Fibroblast of mammary gland (primary cell): ENCODE measurements at regions not wholly inside any gene's neighbourhood (a gene's known extent, or its start where the extent isn't known, plus 50 kb on each side); places are given as distances from the start of the nearest gene placed in this dataset.
A peak's percentile ranks its signal among the peaks of the same experiment; 100 is the strongest.

Experiments
- DNase-seq: peaks from one replicate; pipeline ENCODE4 v3.0.0-alpha.2; 2010; ENCODE audit warnings: low read depth
- H3K4me3 ChIP-seq: 2 replicates; pipeline ENCODE4 v1.5.1; 2011; ENCODE audit warnings: low read depth, mild to moderate bottlenecking, low read length, moderate library complexity; ENCODE audit not compliant: control insufficient read depth
- CTCF ChIP-seq: conservative IDR thresholded peaks from 2 replicates; pipeline ENCODE4 v1.5.1; 2011; ENCODE audit warnings: low read depth, low read length, inconsistent platforms; ENCODE audit not compliant: control insufficient read depth, insufficient read depth

DNA sequence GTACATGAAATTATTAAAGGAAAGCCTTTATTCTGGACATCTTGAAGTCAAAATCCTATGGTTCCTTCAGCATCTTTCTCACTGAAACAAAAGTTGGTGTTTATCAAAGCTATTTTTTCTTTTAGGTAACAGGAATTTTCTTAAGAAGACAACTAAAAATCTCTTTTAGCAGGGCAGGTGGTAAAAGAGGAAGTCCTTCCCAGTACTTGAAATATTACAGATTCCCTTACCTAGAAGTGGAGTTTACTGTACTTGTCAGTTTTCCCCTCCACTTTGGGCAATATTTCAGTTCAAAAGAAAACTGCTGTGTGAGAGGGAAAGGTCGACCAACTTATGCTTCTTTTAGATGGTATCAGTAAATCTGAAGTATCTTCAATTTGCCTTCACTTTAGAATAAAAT is 64.3 kb upstream of the TDRD3 start:
- DNase-seq = no peak
- H3K4me3 ChIP-seq = no peak overlapping the region
- TF ChIP-seq CTCF = no peak

- no peak for TF ChIP-seq CTCF
- no peak for DNase-seq
These were observed 62.7 kb upstream of the TDRD3 start for GRCh38 chr13:60334310-60334709.

GRCh38 chr13:60335531-60335930 is 61.5 kb upstream of the TDRD3 start:
- DNase-seq = peak; percentile 23
- no peak overlapping the region for H3K4me3 ChIP-seq
- peak; percentile 52 for TF ChIP-seq CTCF

More at GRCh38 chr13:60334310-60334709, 62.7 kb upstream of the TDRD3 start:
- H3K4me3 ChIP-seq = no peak overlapping the region

GRCh38 chr13:60338754-60339153 is 58.3 kb upstream of the TDRD3 start:
- no peak for DNase-seq
- no peak overlapping the region for H3K4me3 ChIP-seq
- TF ChIP-seq CTCF = no peak

DNA sequence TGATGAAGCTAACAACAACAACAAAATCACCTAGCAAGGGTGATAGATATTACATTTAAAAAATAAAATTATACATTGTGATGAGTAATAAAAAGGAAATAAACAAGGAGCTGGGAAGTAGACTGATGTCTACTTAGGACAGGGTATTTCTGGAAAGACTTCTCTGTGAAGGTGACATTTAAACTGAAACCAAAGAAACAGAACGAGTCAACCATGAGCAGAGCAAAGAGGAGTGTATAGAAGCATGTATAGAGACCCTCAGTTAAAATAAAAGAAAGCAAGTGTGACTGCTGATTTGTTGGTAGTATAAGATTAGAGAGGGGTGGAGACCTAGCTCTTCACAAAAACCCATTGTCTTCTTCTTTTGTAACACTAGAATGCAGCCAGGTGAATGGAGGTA is 53.0 kb upstream of the TDRD3 start:
- DNase-seq = no peak
- TF ChIP-seq CTCF = no peak
- no peak overlapping the region for H3K4me3 ChIP-seq

DNA sequence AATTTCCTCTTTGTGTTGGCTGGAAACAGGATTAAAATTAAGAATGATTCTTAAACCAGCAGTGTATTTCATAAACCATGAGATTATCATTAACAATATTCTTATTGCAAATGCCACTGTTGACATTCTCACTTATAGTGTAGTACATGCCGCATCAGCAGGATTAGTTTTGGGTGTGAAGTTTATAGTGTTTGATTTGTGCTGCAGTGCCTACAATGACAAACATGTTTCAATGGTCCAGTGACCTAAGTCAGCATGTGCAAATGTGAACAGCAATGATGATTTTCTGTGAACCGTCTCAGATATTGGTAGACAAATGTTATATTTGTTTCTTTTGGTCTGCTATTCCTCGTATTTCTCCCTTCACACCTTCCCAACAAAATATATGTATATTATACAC is 49.8 kb upstream of the TDRD3 start:
- TF ChIP-seq CTCF = no peak
- DNase-seq = no peak
- H3K4me3 ChIP-seq = no peak overlapping the region
